Heart left ventricle (tissue), 16 donors: ENCODE measurements at regions not wholly inside any gene's neighbourhood (a gene's known extent, or its start where the extent isn't known, plus 50 kb on each side); places are given as distances from the start of the nearest gene placed in this dataset.

Experiments
- ATAC-seq, 4 donors: fragments of 200-7000 bp; cut with Tn5 transposase; one replicate each; pipeline ENCODE4 v1.9.1; 2020 to 2022; ENCODE audit warnings: moderate library complexity in 4 of 4, mild to moderate bottlenecking in 3 of 4, moderate number of reproducible peaks in 1 of 4
- DNase-seq, 5 donors: peaks; one replicate each; pipeline ENCODE4 v3.0.0-alpha.2; 2020
- H3K27ac ChIP-seq, 12 donors: fragments of 200-600 bp; sonication (generic) in 4 of 12; one replicate each; pipeline versions ENCODE4 v1.5.0 to v1.8.0; 2016 to 2022; ENCODE audit warnings: mild to moderate bottlenecking in 2 of 12
- H3K27me3 ChIP-seq, 9 donors: fragments of 200-600 bp; sonication (generic) in 2 of 9; one replicate each; pipeline versions ENCODE4 v1.5.1 to v1.8.0; 2016 to 2022; ENCODE audit warnings: mild to moderate bottlenecking in 3 of 9
- H3K36me3 ChIP-seq, 9 donors: fragments of 200-600 bp; sonication (generic) in 2 of 9; one replicate each; pipeline versions ENCODE4 v1.5.0 to v1.8.0; 2018 to 2022; ENCODE audit warnings: mild to moderate bottlenecking in 2 of 9
- H3K4me1 ChIP-seq, 12 donors: fragments of 200-600 bp; sonication (generic) in 4 of 12; one replicate each; pipeline versions ENCODE4 v1.5.0 to v1.8.0; 2016 to 2022; ENCODE audit warnings: mild to moderate bottlenecking in 3 of 12
- H3K4me3 ChIP-seq, 12 donors: fragments of 200-600 bp; sonication (generic) in 4 of 12; one replicate each; pipeline versions ENCODE4 v1.5.0 to v1.8.0; 2017 to 2022; ENCODE audit warnings: mild to moderate bottlenecking in 9 of 12, moderate library complexity in 4 of 12
- H3K9me3 ChIP-seq, 12 donors: fragments of 200-600 bp; sonication (generic) in 4 of 12; one replicate each; pipeline versions ENCODE4 v1.5.0 to v1.8.0; 2016 to 2022; ENCODE audit warnings: mild to moderate bottlenecking in 1 of 12
- CTCF ChIP-seq, 12 donors: fragments of 200-600 bp; sonication (generic) in 4 of 12; IDR thresholded peaks; one replicate each; pipeline versions ENCODE4 v1.5.0 to v1.8.0; 2018 to 2022; ENCODE audit warnings: antibody characterized with exemption in 12 of 12, mild to moderate bottlenecking in 5 of 12
- POLR2A ChIP-seq, 2 donors: fragments of 450-650 bp; IDR thresholded peaks; one replicate each; pipeline ENCODE4 v1.6.1; 2017; ENCODE audit warnings: antibody characterized with exemption in 2 of 2, mild to moderate bottlenecking in 2 of 2, moderate library complexity in 2 of 2
- WGBS, 4 donors: extraction: QIAGEN DNeasy Blood & Tissue Kit in 2 of 4; methylation state at CpG; one replicate each; pipeline versions ENCODE4 v1.1.5 to v1.1.7; 2013 to 2018; 5-methylcytosine and 5-hydroxymethylcytosine counted together
- intact Hi-C, 10 donors: fragments of 100-400 bp; cut with DNase I; formaldehyde crosslinking; loops; one replicate each; pipeline versions ENCODE4 v1.11.1 to v1.14.2; 2022
- donor health status: ischemic (EF 13 %, LVEDD 7.1; RV severe dilation, severe dysfunction).
- donor health status: healthy with polysubstance abuse.
- donor health status: DM: no; HTN: yes; CAD: no.
- donor health status: DM: no; HTN: no; CAD: no.
- donor health status: ischemic (EF 25% LVEDD 6.9; RV normal size, moderate dysfunction).
- donor health status: ischemic (EF 25% LVEDD 5.7; RV mildly dilated, moderate dysfunction).
- donor health status: healthy.
- donor health status: DM: yes; HTN: yes; CAD: no.
- donor health status: ischemic (EF 35%, LVEDD 5.7; RV mildly dilated, moderate dysfunction).
- donor health status: nonischemic (EF 11% LVEDD 7.7; RV severe dilation, severe dysfunction).
- donor health status: DM: yes; HTN: yes; CAD: no.
- donor health status: PGD.
- donor health status: ischemic (EF 29% LVEDD 5.4; RV normal size, mild dysfunction).
- donor health status: nonischemic (EF 23%, LVEDD 6.1; RV moderate dilation, normal function).

GRCh38 chr3:118067439-118067838 lies 967.2 kb downstream of the IGSF11 start:
- TF ChIP-seq POLR2A (IDR thresholded peaks at IDR 0.05) (no peak), CTCF (IDR thresholded peaks at IDR 0.05) (no peak)
- DNase-seq: no peak
- intact Hi-C loops: no loop called here
- 89 to 93% (median 90%) methylated on average over 4 of the region's 4 CpGs for WGBS, 4 donors
- Histone ChIP-seq H3K4me3 (no peak overlapping the region), H3K4me1 (no peaks in the 10 kb centered on the region), H3K27me3 (no peaks in the 10 kb centered on the region), H3K9me3 (peaks cover 0 to 13% (median 2%) of the 10 kb centered on the region in 12 donors), H3K27ac (no peak overlapping the region), H3K36me3 (no peaks in the 10 kb centered on the region)
- ATAC-seq: no peak

DNA sequence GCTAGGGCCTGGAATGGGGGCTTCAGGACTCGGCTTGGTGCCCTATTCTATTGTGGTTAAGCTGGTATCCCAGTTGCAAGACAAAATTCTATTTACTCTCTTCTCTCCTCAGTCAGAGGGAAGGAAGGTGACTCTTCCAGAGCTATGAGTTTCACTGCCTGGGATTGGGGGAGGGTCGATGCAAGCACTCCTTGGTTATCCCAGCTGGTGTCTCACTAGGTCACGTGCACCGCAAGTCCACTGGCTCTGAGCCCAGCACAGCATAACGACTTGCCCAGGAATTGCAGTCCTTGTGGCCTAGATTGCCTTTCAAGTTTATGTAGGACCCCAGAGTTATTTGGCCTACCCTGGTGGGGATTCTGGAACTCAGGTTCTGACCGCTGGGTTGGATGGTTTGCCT lies 958.8 kb downstream of the IGSF11 start:
- 51 to 61% (median 57%) methylated on average over 5 to 6 of the region's 6 CpGs for WGBS, 4 donors
- intact Hi-C loops: no loop called here
- no peaks in the 10 kb centered on the region for H3K36me3 ChIP-seq
- no peaks in the 10 kb centered on the region for H3K27me3 ChIP-seq
- peak in 2 of 5 donors; percentile 5 to 17 for DNase-seq
- H3K4me1 ChIP-seq: no peaks in the 10 kb centered on the region
- ATAC-seq: no peak
- peaks cover 0 to 21% (median 9%) of the 10 kb centered on the region in 12 donors for H3K9me3 ChIP-seq
- H3K27ac ChIP-seq: no peak overlapping the region
- TF ChIP-seq CTCF (IDR thresholded peaks at IDR 0.05) (no peak), POLR2A (IDR thresholded peaks at IDR 0.05) (no peak)
- no peak overlapping the region for H3K4me3 ChIP-seq

GRCh38 chr3:118077332-118077731 lies 957.3 kb downstream of the IGSF11 start:
- TF ChIP-seq CTCF (IDR thresholded peaks at IDR 0.05): no peak
- TF ChIP-seq POLR2A (IDR thresholded peaks at IDR 0.05): no peak
- intact Hi-C loops: no loop called here
- no peak for ATAC-seq
- DNase-seq: no peak
- Histone ChIP-seq H3K9me3 (peaks cover 0 to 21% (median 9%) of the 10 kb centered on the region in 12 donors), H3K4me1 (no peaks in the 10 kb centered on the region), H3K27ac (no peak overlapping the region), H3K4me3 (no peak overlapping the region), H3K36me3 (no peaks in the 10 kb centered on the region), H3K27me3 (no peaks in the 10 kb centered on the region)
- WGBS, 4 donors: 73 to 85% (median 79%) methylated on average over 1 of the region's 1 CpG

DNA sequence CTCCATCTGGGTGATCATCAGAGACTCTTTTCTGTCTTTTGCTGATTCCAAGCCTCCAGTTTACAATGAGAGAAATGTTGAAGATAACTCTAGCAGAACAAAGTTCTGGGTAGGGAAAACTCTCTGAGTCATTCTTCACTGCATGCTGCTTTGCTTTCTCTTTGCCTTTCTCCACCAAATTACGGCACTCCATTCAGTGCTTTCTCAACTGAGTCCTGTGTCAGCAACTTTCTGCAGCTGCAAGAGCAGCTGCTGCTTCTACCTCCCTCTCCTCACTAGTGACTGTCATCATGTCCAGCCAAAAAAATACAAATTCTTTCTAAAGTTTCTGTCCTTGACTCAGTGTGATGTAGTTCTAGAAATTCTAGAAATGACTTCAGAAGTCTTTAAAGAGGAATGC lies 953.8 kb downstream of the IGSF11 start:
- intact Hi-C loops: no loop called here
- 45 to 64% (median 59%) methylated on average over 1 of the region's 1 CpG for WGBS, 4 donors
- TF ChIP-seq POLR2A (IDR thresholded peaks at IDR 0.05): no peak

GRCh38 chr3:118088696-118089095 lies 946.0 kb downstream of the IGSF11 start:
- no peaks in the 10 kb centered on the region for H3K4me1 ChIP-seq

More for the DNA sequence above, 953.8 kb downstream of the IGSF11 start:
- DNase-seq (no peak), ATAC-seq (no peak)
- Histone ChIP-seq H3K27me3 (no peaks in the 10 kb centered on the region), H3K9me3 (no peaks in the 10 kb centered on the region), H3K4me3 (no peak overlapping the region), H3K4me1 (no peaks in the 10 kb centered on the region), H3K27ac (no peak overlapping the region), H3K36me3 (no peaks in the 10 kb centered on the region)

More at GRCh38 chr3:118088696-118089095, 946.0 kb downstream of the IGSF11 start:
- Histone ChIP-seq H3K36me3 (no peaks in the 10 kb centered on the region), H3K27me3 (no peaks in the 10 kb centered on the region), H3K27ac (no peak overlapping the region), H3K9me3 (peaks cover 0 to 18% (median 3%) of the 10 kb centered on the region in 12 donors), H3K4me3 (no peak overlapping the region)
- no peak for ATAC-seq
- TF ChIP-seq CTCF (IDR thresholded peaks at IDR 0.05): no peak
- TF ChIP-seq POLR2A (IDR thresholded peaks at IDR 0.05): no peak
- intact Hi-C loops: no loop called here
- no peak for DNase-seq
- 41 to 65% (median 45%) methylated on average over 3 of the region's 3 CpGs for WGBS, 4 donors
